ENCODE measurements at regions not wholly inside any gene's neighbourhood (a gene's known extent, or its start where the extent isn't known, plus 50 kb on each side); places are given as distances from the start of the nearest gene placed in this dataset.

GRCh38 chr9:126147936-126148870 lies 178.4 kb upstream of the MVB12B start:
- TF ChIP-seq CHD2 (IDR thresholded peaks at IDR 0.05; ENCODE audit: low read length), result no peak
- no peak for TF ChIP-seq RFX5 (IDR thresholded peaks at IDR 0.05; ENCODE audit: borderline replicate concordance, low read depth, low read length)
- no peak for TF ChIP-seq TAF1 (IDR thresholded peaks at IDR 0.05; ENCODE audit: low read depth, low read length)
- TF ChIP-seq TCF12 (IDR thresholded peaks at IDR 0.05; ENCODE audit: low read depth, low read length), result no peak
- no peak for TF ChIP-seq GTF2F1 (IDR thresholded peaks at IDR 0.05; ENCODE audit: borderline replicate concordance, low read depth, low read length)
